Skin of body (tissue), 1 donor: ENCODE measurements at regions not wholly inside any gene's neighbourhood (a gene's known extent, or its start where the extent isn't known, plus 50 kb on each side); places are given as distances from the start of the nearest gene placed in this dataset.

Experiments used
- DNase-seq: peaks from one replicate; lab custom pipeline; 2025; lab: John Stamatoyannopoulos, UW

- DNase-seq: peak; percentile 28
Measured at GRCh38 chr13:34608331-34608730, 333.7 kb upstream of the NBEA start.

GRCh38 chr13:34611671-34612070 is 330.4 kb upstream of the NBEA start:
- no peak for DNase-seq

GRCh38 chr13:34617473-34618083 is 324.5 kb upstream of the NBEA start:
- DNase-seq: peak; percentile 59

- DNase-seq: no peak
Measured at GRCh38 chr13:34618654-34619053, 323.4 kb upstream of the NBEA start.

GRCh38 chr13:34619326-34619725 is 322.7 kb upstream of the NBEA start:
- no peak for DNase-seq

GRCh38 chr13:34620074-34620850 is 321.8 kb upstream of the NBEA start:
- no peak for DNase-seq

- DNase-seq: no peak
Measured at GRCh38 chr13:34620862-34621261, 321.2 kb upstream of the NBEA start.

GRCh38 chr13:34623331-34623730 is 318.7 kb upstream of the NBEA start:
- no peak for DNase-seq

- DNase-seq: no peak
Measured at GRCh38 chr13:34627509-34628208, 314.4 kb upstream of the NBEA start.

GRCh38 chr13:34628209-34628682 is 313.8 kb upstream of the NBEA start:
- DNase-seq: no peak

GRCh38 chr13:34634448-34634847 is 307.6 kb upstream of the NBEA start:
- no peak for DNase-seq

- DNase-seq: no peak
Measured at GRCh38 chr13:34637138-34637537, 304.9 kb upstream of the NBEA start.

GRCh38 chr13:34637636-34638035 is 304.4 kb upstream of the NBEA start:
- no peak for DNase-seq

- no peak for DNase-seq
Measured at GRCh38 chr13:34638897-34639296, 303.2 kb upstream of the NBEA start.

GRCh38 chr13:34640179-34640992 is 301.7 kb upstream of the NBEA start:
- DNase-seq: no peak

- DNase-seq: no peak
Measured at GRCh38 chr13:34640993-34641330, 301.1 kb upstream of the NBEA start.

GRCh38 chr13:34647379-34648150 is 294.5 kb upstream of the NBEA start:
- DNase-seq: no peak

GRCh38 chr13:34654203-34654602 is 287.9 kb upstream of the NBEA start:
- DNase-seq: no peak

GRCh38 chr13:34654647-34655046 is 287.4 kb upstream of the NBEA start:
- DNase-seq: no peak

- no peak for DNase-seq
Measured at GRCh38 chr13:34655554-34655953, 286.5 kb upstream of the NBEA start.

GRCh38 chr13:34657716-34658115 is 284.4 kb upstream of the NBEA start:
- no peak for DNase-seq
